GM12891 (cell line): ENCODE measurements at regions not wholly inside any gene's neighbourhood (a gene's known extent, or its start where the extent isn't known, plus 50 kb on each side); places are given as distances from the start of the nearest gene placed in this dataset.
"Not testable (repeated sequence)": the region's sequence is repeated elsewhere in the genome, so short reads cannot be mapped to it uniquely, and the experiment has no call there.

Source experiments
- POLR2A ChIP-seq: IDR thresholded peaks from 2 replicates; pipeline ENCODE4 v1.6.1; 2011; ENCODE audit warnings: low read depth, low read length, control low read depth
- POLR2AphosphoS5 ChIP-seq: IDR thresholded peaks from 2 replicates; pipeline ENCODE4 v1.6.1; 2011; ENCODE audit warnings: low read depth, low read length, control low read depth

- TF ChIP-seq POLR2A, POLR2AphosphoS5: not testable (repeated sequence)
Observed at GRCh38 chr17:20670506-20670905, 91.0 kb downstream of the CDRT15L2 start.
